ENCODE measurements at regions not wholly inside any gene's neighbourhood (a gene's known extent, or its start where the extent isn't known, plus 50 kb on each side); places are given as distances from the start of the nearest gene placed in this dataset.
A peak's percentile ranks its signal among the peaks of the same experiment; 100 is the strongest.

GRCh38 chr2:33877348-33878016 is 278.4 kb upstream of the FAM98A start:
- DNase-seq: no peak
- no peaks in the 10 kb centered on the region for H3K27me3 Mint-ChIP-seq
- no peaks in the 10 kb centered on the region for H3K36me3 Mint-ChIP-seq (ENCODE audit: low read depth)
- no peak for ATAC-seq
- H3K27ac Mint-ChIP-seq: no peak overlapping the region
- H3K9me3 ChIP-seq (ENCODE audit: control insufficient read depth, low read length, poor library complexity, severe bottlenecking): no peaks in the 10 kb centered on the region
- H3K4me1 Mint-ChIP-seq: no peaks in the 10 kb centered on the region
- no peak overlapping the region for H3K4me3 Mint-ChIP-seq

GRCh38 chr2:33873076-33873605 is 274.0 kb upstream of the FAM98A start:
- H3K36me3 Mint-ChIP-seq (ENCODE audit: low read depth): peaks cover 2% of the 10 kb centered on the region

GRCh38 chr2:33859811-33860461 is 260.8 kb upstream of the FAM98A start:
- Mint-ChIP-seq H3K4me1 (peaks cover 6% of the 10 kb centered on the region), H3K27me3 (no peaks in the 10 kb centered on the region), H3K36me3 (ENCODE audit: low read depth) (no peaks in the 10 kb centered on the region), H3K27ac (no peak overlapping the region), H3K4me3 (peak overlapping the region; percentile 67)
- DNase-seq: no peak
- ATAC-seq: peak; percentile 50
- no peaks in the 10 kb centered on the region for H3K9me3 ChIP-seq (ENCODE audit: control insufficient read depth, low read length, poor library complexity, severe bottlenecking)

More at GRCh38 chr2:33873076-33873605, 274.0 kb upstream of the FAM98A start:
- DNase-seq (no peak), ATAC-seq (no peak)
- Mint-ChIP-seq H3K27ac (no peak overlapping the region), H3K27me3 (no peaks in the 10 kb centered on the region), H3K4me3 (no peak overlapping the region), H3K4me1 (no peaks in the 10 kb centered on the region)
- H3K9me3 ChIP-seq (ENCODE audit: control insufficient read depth, low read length, poor library complexity, severe bottlenecking): no peaks in the 10 kb centered on the region

- no peak overlapping the region for H3K27ac Mint-ChIP-seq
- H3K9me3 ChIP-seq (ENCODE audit: control insufficient read depth, low read length, poor library complexity, severe bottlenecking): no peaks in the 10 kb centered on the region
- ATAC-seq (no peak), DNase-seq (no peak)
- no peak overlapping the region for H3K4me3 Mint-ChIP-seq
- H3K36me3 Mint-ChIP-seq (ENCODE audit: low read depth): no peaks in the 10 kb centered on the region
- H3K27me3 Mint-ChIP-seq: no peaks in the 10 kb centered on the region
- peaks cover 6% of the 10 kb centered on the region for H3K4me1 Mint-ChIP-seq
Observed at GRCh38 chr2:33859176-33859575, 260.1 kb upstream of the FAM98A start.

GRCh38 chr2:33848486-33848885 is 249.4 kb upstream of the FAM98A start:
- no peaks in the 10 kb centered on the region for H3K27me3 Mint-ChIP-seq
- no peak for DNase-seq
- H3K4me1 Mint-ChIP-seq: no peaks in the 10 kb centered on the region
- no peak overlapping the region for H3K4me3 Mint-ChIP-seq
- H3K27ac Mint-ChIP-seq: no peak overlapping the region
- no peak for ATAC-seq
- no peaks in the 10 kb centered on the region for H3K9me3 ChIP-seq (ENCODE audit: control insufficient read depth, low read length, poor library complexity, severe bottlenecking)
- no peaks in the 10 kb centered on the region for H3K36me3 Mint-ChIP-seq (ENCODE audit: low read depth)

GRCh38 chr2:33839791-33840190 is 240.7 kb upstream of the FAM98A start:
- Mint-ChIP-seq H3K27ac (no peak overlapping the region), H3K36me3 (ENCODE audit: low read depth) (no peaks in the 10 kb centered on the region), H3K27me3 (no peaks in the 10 kb centered on the region), H3K4me3 (no peak overlapping the region), H3K4me1 (no peaks in the 10 kb centered on the region)
- no peaks in the 10 kb centered on the region for H3K9me3 ChIP-seq (ENCODE audit: control insufficient read depth, low read length, poor library complexity, severe bottlenecking)
- no peak for ATAC-seq
- no peak for DNase-seq

- ATAC-seq: no peak
- DNase-seq: no peak
- no peak overlapping the region for H3K27ac Mint-ChIP-seq
- no peaks in the 10 kb centered on the region for H3K4me1 Mint-ChIP-seq
- H3K36me3 Mint-ChIP-seq (ENCODE audit: low read depth): no peaks in the 10 kb centered on the region
- no peak overlapping the region for H3K4me3 Mint-ChIP-seq
- H3K27me3 Mint-ChIP-seq: no peaks in the 10 kb centered on the region
- no peaks in the 10 kb centered on the region for H3K9me3 ChIP-seq (ENCODE audit: control insufficient read depth, low read length, poor library complexity, severe bottlenecking)
Observed at GRCh38 chr2:33836628-33837027, 237.5 kb upstream of the FAM98A start.

GRCh38 chr2:33835911-33836310 is 236.8 kb upstream of the FAM98A start:
- DNase-seq (no peak), ATAC-seq (no peak)
- Mint-ChIP-seq H3K36me3 (ENCODE audit: low read depth) (no peaks in the 10 kb centered on the region), H3K4me1 (no peaks in the 10 kb centered on the region), H3K27me3 (no peaks in the 10 kb centered on the region), H3K4me3 (no peak overlapping the region), H3K27ac (no peak overlapping the region)
- H3K9me3 ChIP-seq (ENCODE audit: control insufficient read depth, low read length, poor library complexity, severe bottlenecking): no peaks in the 10 kb centered on the region

GRCh38 chr2:33822964-33823363 is 223.9 kb upstream of the FAM98A start:
- no peaks in the 10 kb centered on the region for H3K36me3 Mint-ChIP-seq (ENCODE audit: low read depth)
- H3K27ac Mint-ChIP-seq: no peak overlapping the region
- DNase-seq (no peak), ATAC-seq (no peak)
- no peaks in the 10 kb centered on the region for H3K27me3 Mint-ChIP-seq
- no peak overlapping the region for H3K4me3 Mint-ChIP-seq
- H3K9me3 ChIP-seq (ENCODE audit: control insufficient read depth, low read length, poor library complexity, severe bottlenecking): no peaks in the 10 kb centered on the region
- no peaks in the 10 kb centered on the region for H3K4me1 Mint-ChIP-seq

- H3K36me3 Mint-ChIP-seq (ENCODE audit: low read depth): no peaks in the 10 kb centered on the region
- no peaks in the 10 kb centered on the region for H3K27me3 Mint-ChIP-seq
- no peaks in the 10 kb centered on the region for H3K9me3 ChIP-seq (ENCODE audit: control insufficient read depth, low read length, poor library complexity, severe bottlenecking)
- H3K27ac Mint-ChIP-seq: no peak overlapping the region
- DNase-seq (no peak), ATAC-seq (no peak)
- H3K4me1 Mint-ChIP-seq: no peaks in the 10 kb centered on the region
- H3K4me3 Mint-ChIP-seq: no peak overlapping the region
Observed at GRCh38 chr2:33812707-33813106, 213.6 kb upstream of the FAM98A start.

GRCh38 chr2:33810046-33810835 is 211.1 kb upstream of the FAM98A start:
- Mint-ChIP-seq H3K36me3 (ENCODE audit: low read depth) (no peaks in the 10 kb centered on the region), H3K4me3 (no peak overlapping the region), H3K4me1 (no peaks in the 10 kb centered on the region), H3K27me3 (no peaks in the 10 kb centered on the region), H3K27ac (no peak overlapping the region)
- ATAC-seq (no peak), DNase-seq (no peak)
- no peaks in the 10 kb centered on the region for H3K9me3 ChIP-seq (ENCODE audit: control insufficient read depth, low read length, poor library complexity, severe bottlenecking)

GRCh38 chr2:33806041-33806440 is 206.9 kb upstream of the FAM98A start:
- H3K4me1 Mint-ChIP-seq: no peaks in the 10 kb centered on the region
- H3K4me3 Mint-ChIP-seq: no peak overlapping the region
- no peak for ATAC-seq
- H3K9me3 ChIP-seq (ENCODE audit: control insufficient read depth, low read length, poor library complexity, severe bottlenecking): no peaks in the 10 kb centered on the region
- no peak overlapping the region for H3K27ac Mint-ChIP-seq
- no peaks in the 10 kb centered on the region for H3K36me3 Mint-ChIP-seq (ENCODE audit: low read depth)
- peaks cover 5% of the 10 kb centered on the region for H3K27me3 Mint-ChIP-seq
- DNase-seq: no peak

- H3K27ac Mint-ChIP-seq: no peak overlapping the region
- ATAC-seq (no peak), DNase-seq (no peak)
- no peak overlapping the region for H3K4me3 Mint-ChIP-seq
- peaks cover 5% of the 10 kb centered on the region for H3K27me3 Mint-ChIP-seq
- no peaks in the 10 kb centered on the region for H3K36me3 Mint-ChIP-seq (ENCODE audit: low read depth)
- no peaks in the 10 kb centered on the region for H3K9me3 ChIP-seq (ENCODE audit: control insufficient read depth, low read length, poor library complexity, severe bottlenecking)
- H3K4me1 Mint-ChIP-seq: no peaks in the 10 kb centered on the region
Observed at GRCh38 chr2:33804155-33804554, 205.1 kb upstream of the FAM98A start.

Measured in T-helper 17 cell (primary cell).